HEK293T (cell line): ENCODE measurements at regions not wholly inside any gene's neighbourhood (a gene's known extent, or its start where the extent isn't known, plus 50 kb on each side); places are given as distances from the start of the nearest gene placed in this dataset.

Experiments
- PKNOX1 ChIP-seq: fragments of 450-650 bp; IDR thresholded peaks from 2 replicates; pipeline ENCODE4 v1.6.1; 2016
- SP1 ChIP-seq: fragments of 450-650 bp; IDR thresholded peaks from 2 replicates; pipeline ENCODE4 v1.6.1; 2017
- SUZ12 ChIP-seq: fragments of 450-650 bp; IDR thresholded peaks from 2 replicates; pipeline ENCODE4 v1.6.1; 2016; ENCODE audit warnings: mild to moderate bottlenecking

- no peak for TF ChIP-seq SUZ12
- no peak for TF ChIP-seq SP1
- TF ChIP-seq PKNOX1 = no peak
Measured at GRCh38 chr18:10130606-10131005, 216.8 kb downstream of the VAPA start.
